ENCODE measurements at regions not wholly inside any gene's neighbourhood (a gene's known extent, or its start where the extent isn't known, plus 50 kb on each side); places are given as distances from the start of the nearest gene placed in this dataset.
"Not testable (repeated sequence)": the region's sequence is repeated elsewhere in the genome, so short reads cannot be mapped to it uniquely, and the experiment has no call there.

DNA sequence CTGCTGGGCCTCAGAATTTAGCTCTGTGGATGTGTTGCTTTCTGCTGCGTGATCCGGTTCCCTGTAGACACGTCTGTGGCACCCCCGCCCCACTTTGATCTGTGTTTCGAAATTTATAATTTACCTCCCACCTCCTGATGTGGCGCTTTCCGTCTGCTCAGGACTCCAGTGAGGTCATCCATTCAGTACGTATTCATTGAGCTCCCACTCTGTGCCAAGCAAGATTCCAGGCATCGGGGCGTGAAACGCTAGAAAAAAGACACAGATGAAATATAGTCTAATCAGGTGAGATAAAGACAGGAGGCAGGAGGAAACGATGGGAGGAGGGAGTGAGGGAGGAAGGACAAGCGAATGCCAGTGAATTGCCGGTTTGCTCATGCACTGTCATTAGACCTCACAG, 431.9 kb upstream of the SULF2 start:
- no peak for DNase-seq (ENCODE audit: low spot score)
- no peak for ATAC-seq

DNA sequence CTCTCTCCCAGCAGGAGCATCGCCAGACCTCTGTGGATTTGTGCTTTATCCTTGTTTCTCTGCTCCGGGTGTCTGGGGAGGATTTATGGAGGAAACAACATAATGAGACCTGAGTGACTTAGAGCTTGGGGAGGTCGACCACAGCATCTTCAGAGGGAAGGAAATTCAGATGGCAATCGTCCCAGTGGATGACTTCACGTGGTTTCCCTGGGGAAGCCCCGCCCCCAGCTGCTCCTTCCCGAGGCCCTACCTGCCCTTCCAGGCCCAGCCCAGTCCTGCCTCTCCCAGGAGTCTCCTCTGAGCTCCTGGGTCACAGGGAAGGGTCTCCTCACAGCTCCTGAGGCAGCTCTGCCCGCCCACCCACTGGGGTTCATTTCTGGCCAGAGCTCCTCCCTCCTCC, 430.3 kb upstream of the SULF2 start:
- no peak for DNase-seq (ENCODE audit: low spot score)
- ATAC-seq, result no peak

DNA sequence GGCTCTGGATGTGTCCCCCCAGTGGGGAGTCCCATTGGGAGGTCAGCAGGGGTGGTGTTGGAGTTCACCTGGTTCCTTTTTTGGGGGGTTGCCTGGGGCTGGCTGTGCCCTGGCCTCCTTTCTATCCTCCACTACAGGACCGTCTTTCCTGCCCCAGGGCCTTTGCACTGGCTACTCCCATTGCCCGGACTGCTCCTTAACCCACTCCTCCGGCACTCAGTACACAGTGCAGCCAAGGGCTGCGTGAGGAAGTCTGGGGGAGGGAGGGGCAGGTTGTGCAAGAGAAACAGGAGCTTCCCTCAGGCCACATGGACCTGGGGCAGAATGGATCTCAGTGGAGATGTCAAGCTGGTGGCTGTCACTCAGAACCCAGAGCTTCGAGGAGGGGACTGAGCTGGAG, 429.3 kb upstream of the SULF2 start:
- ATAC-seq (no peak), DNase-seq (ENCODE audit: low spot score) (no peak)

DNA sequence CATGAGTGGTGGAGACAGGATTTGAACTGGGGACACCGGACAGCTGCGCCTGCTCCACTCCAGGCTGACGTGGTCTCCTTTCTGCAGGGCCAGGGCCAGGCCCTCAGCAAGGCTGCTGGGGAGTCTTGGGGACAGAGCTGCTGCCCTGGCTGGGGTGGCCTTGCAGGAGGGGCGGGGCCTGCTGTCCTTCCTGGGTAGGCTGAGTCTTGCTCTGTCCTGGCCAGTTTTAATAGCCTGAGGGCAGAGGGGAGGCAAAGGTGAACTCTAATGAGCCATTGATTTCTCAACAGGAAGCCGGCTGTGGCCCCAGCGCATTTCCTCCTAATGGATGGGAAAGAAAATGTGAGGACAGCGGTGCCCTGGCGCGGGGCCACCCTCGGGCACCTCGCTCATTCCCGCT, 428.4 kb upstream of the SULF2 start:
- ATAC-seq; DNase-seq (ENCODE audit: low spot score): not testable (repeated sequence)

DNA sequence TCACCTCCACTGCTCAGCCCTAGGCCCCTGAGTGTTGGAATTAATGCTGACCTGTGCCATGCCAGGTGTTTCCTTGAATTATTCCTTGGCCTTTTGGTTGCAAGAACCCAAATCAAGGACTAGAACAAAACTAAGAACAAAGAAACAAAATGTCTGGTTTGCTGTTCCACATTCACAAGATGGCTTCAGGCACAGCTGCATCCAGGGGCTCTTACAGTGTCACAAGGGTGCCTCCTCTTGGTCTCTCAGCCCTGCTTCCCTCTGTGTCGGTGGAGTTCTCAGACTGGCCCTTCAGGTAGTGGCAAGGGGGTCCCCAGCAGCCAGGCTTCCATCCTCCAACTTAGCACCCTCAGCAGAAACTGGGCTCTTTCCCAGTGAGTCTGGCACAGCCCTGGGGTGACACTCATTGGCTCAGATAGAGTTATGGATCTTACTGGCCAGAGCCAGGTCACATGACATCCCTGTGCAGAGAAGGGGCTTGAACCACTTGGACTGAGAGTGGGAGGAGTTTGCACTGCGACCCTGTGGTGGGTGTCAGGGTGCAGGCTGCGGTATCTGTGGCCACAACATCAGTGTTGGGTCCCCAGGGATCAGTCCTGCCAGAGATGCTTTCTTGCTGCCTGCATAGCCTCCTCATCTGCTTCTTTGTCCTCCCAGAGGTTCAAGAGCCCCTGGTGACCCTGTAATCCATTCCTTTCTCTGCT, 427.7 kb upstream of the SULF2 start:
- DNase-seq (ENCODE audit: low spot score), result no peak
- no peak for ATAC-seq

DNA sequence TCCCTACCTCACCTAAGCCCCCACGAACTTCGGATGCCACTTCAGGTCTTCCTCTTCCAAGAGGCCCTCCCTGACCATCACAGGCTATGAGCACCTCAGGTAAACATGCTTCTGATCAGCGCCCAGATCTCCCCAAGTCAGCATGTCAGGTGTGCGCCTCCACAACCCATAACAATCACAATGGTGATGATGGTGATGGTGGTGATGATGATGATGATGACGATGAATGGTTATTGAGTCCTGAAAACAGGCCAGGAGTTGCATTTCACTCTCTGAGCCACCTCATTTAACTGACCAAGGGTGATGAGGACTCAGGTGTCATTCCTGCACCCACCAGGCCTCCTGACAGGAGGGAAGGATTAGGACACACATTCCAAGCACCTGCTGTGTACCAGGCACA, 426.6 kb upstream of the SULF2 start:
- ATAC-seq (no peak), DNase-seq (ENCODE audit: low spot score) (no peak)

DNA sequence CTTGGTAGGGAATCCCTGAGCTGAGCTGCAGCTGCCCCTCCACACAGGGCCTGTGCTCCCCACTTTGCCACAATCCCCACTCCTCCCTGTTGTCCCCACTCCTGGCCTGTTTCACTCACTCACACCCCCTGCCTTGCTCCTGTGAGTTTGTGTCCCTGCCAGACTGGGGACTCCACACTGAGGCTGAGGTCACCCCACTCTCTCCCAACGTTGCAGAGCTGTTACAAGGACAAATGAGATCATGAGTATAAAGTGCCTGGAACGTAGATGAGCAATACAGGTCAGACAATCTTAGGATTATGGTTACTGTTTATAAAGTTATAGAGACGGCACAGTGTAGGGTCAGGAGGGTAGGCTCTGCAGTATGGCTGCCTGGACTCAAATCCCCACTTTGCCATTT, 426.0 kb upstream of the SULF2 start:
- ATAC-seq (no peak), DNase-seq (ENCODE audit: low spot score) (no peak)

DNA sequence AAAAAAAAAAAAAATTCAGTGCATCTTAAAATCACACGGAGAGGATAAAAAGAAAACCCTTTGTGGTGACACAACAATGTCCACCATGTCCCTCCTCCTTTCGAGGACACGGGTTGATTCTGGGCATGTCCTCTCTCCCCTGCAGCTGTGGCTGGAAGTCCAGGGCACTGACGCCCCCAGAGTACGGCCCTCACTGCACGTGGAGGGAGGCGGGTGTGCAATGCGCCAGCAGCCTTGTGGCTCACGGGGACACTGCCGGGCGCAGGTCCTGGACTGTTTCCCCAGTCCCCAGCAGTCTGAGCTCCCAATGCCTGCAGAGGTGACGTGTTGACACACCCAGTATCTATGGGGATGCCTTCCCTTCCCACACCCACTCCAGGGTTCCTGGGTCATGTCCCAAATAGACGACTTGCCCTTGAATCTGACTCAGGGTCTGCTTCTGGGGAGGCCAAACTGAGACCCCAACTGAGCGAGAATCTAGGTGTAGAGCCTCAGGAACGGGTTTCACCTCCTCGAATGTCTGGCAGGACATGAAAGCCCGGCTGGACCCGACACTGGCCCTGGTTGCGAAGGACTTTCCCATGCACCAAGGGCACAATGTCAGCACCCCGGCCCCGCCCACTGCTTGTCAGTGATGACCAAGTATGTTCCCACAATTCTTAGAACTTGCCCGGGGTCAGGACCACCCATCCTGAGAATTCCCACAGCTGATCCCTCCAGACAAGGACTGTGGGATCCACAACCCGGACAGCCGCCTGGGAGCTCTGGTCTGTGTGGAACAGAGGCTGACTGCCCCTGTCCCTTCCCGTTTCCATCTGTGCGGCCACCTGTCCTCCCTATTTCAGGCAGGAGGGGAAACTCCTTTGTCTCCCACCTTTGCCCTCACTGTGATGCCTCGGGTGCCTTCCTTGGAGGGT, 425.1 kb upstream of the SULF2 start:
- DNase-seq (ENCODE audit: low spot score) (no peak), ATAC-seq (no peak)

DNA sequence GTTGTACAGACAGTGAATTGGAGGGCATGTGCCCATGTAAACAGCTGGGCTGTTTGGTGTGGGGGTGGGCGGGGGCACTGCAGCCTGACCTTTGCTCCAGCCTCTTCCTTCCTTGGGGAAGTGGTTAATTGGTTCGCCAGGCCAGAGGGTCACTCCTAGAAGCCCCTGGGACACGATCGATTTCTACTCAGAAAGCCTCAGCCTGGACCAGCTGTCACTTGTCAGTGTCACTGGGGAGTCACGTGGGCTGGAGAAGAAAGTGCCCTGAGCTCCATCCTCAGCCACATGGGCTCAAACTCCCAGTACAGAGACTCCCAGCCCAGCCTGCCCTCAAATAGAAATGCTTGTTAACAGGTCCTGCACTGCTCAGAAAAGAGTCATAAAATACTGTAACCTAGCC, 423.8 kb upstream of the SULF2 start:
- ATAC-seq (no peak), DNase-seq (ENCODE audit: low spot score) (no peak)

DNA sequence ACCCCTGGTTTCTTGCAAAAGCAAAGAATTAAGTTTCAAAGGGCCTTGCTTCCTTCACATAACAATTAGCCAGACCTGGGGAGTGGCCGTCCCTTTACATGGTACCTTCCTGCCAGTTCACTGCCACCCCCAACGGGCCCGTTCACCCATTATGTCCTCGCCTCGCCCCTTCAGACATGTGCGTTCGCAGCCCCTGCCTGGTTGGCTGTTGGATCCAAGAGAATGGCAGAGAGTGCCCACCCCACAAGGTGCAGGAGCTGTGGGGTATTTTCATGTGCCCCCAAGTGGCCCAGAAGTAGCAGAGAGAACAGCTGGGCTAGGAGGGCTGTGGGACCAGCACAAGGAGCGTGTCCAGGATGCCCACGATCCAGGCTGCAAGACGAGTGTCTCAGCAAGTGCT, 422.9 kb upstream of the SULF2 start:
- DNase-seq (ENCODE audit: low spot score) (no peak), ATAC-seq (no peak)

DNA sequence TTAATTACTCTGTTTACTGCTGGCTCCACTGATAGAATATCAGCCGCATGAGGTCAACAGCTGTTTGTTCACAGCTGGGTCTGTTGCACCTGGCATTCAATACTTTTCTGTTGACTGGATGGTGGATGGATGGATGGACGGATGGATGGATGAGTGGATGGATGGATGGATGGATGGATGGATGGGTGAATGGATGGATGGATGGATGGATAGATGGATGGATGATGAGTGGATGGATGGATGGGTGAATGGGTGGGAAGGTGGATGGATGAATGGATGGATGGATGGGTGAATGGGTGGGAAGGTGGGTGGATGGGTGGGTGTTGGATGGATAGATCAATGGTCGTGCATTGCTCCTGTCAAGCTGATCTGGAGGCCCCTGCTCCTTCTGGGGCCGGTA, 422.2 kb upstream of the SULF2 start:
- DNase-seq (ENCODE audit: low spot score) (no peak), ATAC-seq (no peak)

DNA sequence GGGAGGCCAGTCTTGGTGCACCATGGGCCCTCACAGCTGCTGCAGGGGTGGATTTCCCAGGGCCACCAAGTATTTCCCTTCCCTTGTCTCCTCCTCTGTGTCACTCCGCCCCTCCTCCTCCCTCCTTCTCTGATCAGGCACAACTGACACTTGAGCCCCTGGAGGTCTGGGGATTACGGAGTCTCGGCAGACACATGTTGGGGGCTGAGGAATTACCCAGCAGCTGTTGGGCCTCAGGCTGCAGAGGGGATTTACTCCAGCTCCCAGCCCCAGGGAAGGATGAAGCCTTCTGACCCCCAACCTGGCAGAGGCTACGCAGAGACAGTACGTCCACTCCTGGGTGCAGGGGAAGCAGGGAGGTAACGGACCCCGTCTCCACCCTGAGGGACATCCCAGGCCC, 420.5 kb upstream of the SULF2 start:
- no peak for ATAC-seq
- DNase-seq (ENCODE audit: low spot score), result no peak

DNA sequence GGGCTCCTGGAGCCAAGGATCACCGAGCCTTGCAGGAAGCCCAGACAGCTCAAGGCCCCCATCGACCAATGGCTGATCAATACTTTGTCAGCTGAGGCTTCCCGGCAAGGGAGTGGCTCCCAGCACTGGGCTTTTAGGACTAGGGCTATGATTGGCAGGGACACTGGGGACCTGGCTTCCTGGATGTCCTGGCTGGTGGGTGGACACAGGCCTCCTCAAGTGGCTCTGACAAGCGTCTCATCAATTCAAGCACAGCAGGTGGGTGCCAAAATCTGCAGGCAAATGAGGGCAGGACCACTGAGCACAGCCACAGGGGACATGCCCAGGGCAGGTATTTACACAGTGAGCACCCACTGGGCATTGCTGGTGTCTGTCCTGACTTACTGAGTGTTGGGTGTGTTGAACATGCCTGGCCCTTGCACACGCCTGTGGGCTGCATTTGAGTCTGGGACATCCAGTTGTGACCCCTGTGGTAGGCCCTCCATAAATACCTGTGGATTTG, 420.1 kb upstream of the SULF2 start:
- no peak for DNase-seq (ENCODE audit: low spot score)
- no peak for ATAC-seq

DNA sequence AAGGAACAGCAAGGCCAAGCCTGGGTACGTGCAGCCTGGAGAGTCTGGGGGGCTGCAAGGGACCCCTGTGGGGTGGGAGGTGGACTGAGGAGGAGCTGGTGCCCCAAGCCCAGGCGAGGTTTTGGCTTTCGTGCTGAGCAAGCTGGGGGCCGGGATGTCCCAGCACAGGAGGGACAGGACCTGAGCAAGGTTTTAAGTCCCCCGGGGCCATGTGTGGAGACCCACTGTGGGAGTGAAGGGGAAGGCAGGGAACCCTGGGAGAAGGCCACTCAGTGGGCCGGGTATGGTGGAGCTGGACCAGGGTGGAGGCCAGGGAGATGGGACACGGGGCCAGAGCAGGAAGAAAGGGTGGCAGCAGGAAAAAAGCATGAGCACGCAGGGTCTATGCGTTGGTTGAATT, 419.2 kb upstream of the SULF2 start:
- DNase-seq (ENCODE audit: low spot score) (no peak), ATAC-seq (no peak)

DNA sequence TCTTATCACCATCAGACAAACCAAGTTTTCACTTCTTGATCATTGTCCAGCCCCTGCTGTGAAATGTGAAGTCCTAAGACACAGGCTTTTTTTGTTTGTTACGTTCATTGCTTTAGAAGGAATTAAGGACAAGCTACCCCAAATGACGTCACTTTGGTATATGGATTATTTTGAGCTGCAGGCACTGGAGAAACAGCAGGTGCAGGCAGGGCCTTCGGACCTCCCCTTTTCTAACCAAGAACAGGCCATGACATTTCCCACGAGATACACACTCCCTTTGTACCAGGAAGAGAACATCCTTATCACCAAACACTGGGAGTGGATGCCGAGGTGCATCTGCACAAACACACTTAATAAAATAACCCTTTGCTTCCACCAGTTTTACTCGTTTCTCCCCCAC, 418.0 kb upstream of the SULF2 start:
- no peak for ATAC-seq
- no peak for DNase-seq (ENCODE audit: low spot score)

DNA sequence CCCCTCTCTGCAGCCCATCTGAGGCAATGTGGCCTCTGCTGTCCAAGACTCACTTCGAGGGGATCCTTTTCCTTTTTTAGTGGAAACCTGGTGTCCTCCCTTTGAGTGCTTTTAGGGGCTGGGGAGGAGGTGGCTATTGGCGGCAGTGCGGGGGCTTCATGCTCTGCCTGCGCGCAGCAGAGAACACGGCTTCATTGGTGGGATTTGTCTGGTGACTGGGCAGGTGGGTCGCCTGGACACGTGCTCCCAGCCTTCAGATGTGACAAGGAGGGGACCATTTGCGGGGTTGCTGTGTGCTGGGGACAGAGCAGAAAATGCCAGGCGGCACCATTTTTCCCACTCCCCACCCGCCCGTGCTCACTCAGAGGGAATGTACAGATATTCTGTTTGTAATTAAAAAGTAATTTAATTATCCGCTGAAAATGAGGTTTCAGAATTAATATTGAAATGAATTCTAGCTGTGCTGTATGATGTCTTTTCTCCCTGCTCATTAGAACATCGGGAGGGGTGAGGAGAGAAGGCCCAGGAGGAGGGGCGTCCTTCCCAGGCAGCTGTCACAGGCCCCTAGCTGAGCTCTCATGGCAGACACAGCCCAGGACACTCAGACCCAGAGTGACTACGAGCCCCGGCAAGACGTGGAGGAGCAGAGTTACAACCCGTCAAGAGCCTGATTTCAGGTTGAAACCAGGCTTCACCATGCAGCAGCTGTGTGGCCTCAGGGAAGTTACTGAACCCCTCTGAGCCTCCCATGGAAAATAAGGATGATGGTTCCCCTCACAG, 417.2 kb upstream of the SULF2 start:
- DNase-seq (ENCODE audit: low spot score) (no peak), ATAC-seq (no peak)

DNA sequence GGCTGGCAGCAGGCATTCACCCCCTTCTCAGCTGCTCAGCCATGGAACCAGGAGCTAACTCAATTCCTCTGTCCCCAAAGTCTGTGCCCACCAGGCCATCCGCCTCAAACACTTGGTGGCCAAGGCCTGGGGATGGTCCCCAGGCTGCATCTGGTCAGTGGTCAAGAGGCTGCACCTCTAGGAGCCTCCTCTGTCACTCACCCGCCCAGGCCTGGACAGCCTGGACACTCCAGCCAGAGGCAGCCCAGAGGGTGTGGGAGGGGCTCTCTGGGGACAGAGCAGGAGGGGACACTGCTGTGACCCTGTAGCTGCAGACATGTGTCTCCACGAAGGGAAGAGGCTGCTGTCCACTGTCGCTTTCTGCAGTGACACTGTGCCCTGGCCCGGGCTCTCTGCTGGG, 416.6 kb upstream of the SULF2 start:
- ATAC-seq (no peak), DNase-seq (ENCODE audit: low spot score) (no peak)

DNA sequence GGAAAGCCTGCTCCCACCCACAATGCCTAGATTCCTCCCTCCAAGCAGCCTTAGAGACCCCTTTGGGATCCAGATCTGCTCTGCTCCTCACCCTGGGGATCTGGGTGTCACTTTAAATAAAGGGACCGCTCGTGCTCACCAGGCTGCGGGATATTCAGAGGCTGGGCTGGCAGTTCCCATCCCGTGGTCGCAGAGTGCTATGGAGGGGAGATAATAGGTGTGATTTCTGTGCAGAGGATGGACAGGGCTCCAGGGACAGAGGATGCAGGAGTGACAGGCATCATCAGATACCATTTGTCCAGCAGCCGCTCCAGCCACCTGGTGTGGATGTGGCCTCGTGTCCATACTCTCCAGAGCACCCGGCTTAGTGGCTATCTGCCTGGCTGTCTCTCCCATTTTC, 415.9 kb upstream of the SULF2 start:
- ATAC-seq (no peak), DNase-seq (ENCODE audit: low spot score) (no peak)

DNA sequence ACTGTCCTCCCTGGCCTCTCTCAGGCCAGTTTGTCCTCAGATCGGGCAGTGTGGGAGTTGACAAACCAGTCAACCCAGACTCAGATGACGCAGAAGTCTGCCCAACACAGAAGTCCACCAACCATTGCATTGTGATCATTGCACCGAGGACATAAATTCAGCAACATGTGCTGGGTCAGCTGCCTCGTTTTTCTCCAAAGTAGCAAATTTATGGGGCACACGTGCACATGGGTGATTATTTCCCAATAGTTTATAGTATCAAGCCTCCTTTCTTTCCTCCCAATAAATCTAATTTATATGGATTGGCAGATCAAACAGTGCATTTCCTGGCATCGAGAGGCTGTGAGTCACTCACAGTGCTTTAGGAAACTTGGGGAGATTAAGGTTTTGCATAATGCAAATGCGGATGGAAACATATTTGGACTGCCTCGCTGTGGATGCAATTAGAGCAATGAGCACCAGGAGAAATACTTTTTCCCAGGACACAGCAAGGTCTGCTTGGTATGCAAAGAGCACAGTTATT, 413.7 kb upstream of the SULF2 start:
- ATAC-seq (no peak), DNase-seq (ENCODE audit: low spot score) (no peak)

DNA sequence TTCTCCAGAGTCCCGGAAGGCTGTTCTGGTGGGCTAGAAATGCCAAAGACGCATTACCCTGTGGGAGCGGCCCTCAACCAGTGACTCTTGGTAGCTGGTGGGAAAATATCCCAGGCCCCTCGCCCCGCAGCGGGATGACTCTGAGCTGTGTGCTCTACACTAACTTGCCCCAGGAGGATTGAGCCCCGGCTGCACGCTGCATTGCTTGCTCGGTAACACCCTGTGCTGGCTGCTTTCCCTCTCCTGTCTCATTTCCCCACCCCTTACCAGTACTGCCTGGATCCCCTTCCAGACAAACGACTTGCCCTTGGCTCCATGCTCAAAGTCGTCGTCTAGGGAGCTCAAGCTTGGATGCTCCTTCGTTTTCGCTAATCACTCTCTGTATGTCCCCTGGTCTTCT, 411.8 kb upstream of the SULF2 start:
- ATAC-seq, result no peak
- DNase-seq (ENCODE audit: low spot score), result no peak

DNA sequence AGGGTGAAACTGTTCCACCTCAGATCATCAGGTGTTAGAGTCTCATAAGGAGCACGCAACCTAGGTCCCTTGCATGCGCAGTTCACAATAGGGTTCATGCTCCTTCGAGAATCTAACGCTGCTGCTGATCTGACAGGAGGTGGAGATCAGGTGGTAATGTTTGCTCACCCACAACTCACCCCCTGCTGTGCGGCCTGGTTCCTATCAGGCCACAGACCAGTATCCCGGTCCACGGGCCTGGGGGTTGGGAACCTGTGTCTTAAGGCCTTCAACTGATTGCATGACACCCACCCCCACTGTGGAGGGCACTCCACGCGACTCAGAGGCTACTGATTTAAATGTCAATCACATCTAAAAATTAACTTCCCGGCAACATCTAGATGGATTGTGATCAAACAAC, 411.2 kb upstream of the SULF2 start:
- DNase-seq (ENCODE audit: low spot score), result no peak
- no peak for ATAC-seq

Data from left lobe of liver (tissue), 2 donors.